PC-9 (cell line): ENCODE measurements at regions not wholly inside any gene's neighbourhood (a gene's known extent, or its start where the extent isn't known, plus 50 kb on each side); places are given as distances from the start of the nearest gene placed in this dataset.

ENCODE experiments used
- BruUV-seq: library from RNA; stranded (reverse); fragments of 400-500 nt; replicated peaks from 2 replicates; lab custom pipeline; 2021; lab: Mats Ljungman, UMichigan
- CTCF ChIA-PET: fragments of 300-600 bp; sonication (Branson Sonifier 250); formaldehyde crosslinking; loops from one replicate; lab custom pipeline; 2022; ENCODE audit warnings: antibody characterized with exemption; lab: Charles Lee
- POLR2A ChIA-PET: fragments of 300-600 bp; sonication (Branson Sonifier 250); formaldehyde crosslinking; loops from one replicate; lab custom pipeline; 2022; ENCODE audit warnings: antibody characterized with exemption; ENCODE audit not compliant: unreplicated experiment; lab: Charles Lee
- DNase-seq, 2 experiments: peaks; one replicate each; pipeline versions ENCODE4 v3.0.0 to v3.0.0-alpha.2; 2015 to 2022; ENCODE audit warnings: mixed read lengths in 1 of 2
- H2AFZ ChIP-seq: fragments of 200-600 bp; sonication (generic); 2 replicates; pipeline ENCODE4 v1.8.1; 2017; ENCODE audit warnings: antibody characterized with exemption
- H3F3A ChIP-seq: fragments of 200-600 bp; sonication (generic); 2 replicates; pipeline ENCODE4 v1.8.1; 2017; ENCODE audit warnings: antibody characterized with exemption, mild to moderate bottlenecking, low read depth; ENCODE audit not compliant: insufficient read depth
- H3K27ac ChIP-seq: fragments of 200-600 bp; sonication (generic); 2 replicates; pipeline ENCODE4 v1.6.1; 2016; ENCODE audit warnings: mixed run types
- H3K27me3 ChIP-seq: fragments of 200-600 bp; sonication (generic); 2 replicates; pipeline ENCODE4 v1.6.1; 2016; ENCODE audit warnings: low read depth, mixed run types; ENCODE audit not compliant: insufficient read depth
- H3K36me3 ChIP-seq: fragments of 200-600 bp; sonication (generic); 2 replicates; pipeline ENCODE4 v1.6.1; 2016; ENCODE audit warnings: low read depth, mixed run types
- H3K4me1 ChIP-seq: fragments of 200-600 bp; sonication (generic); replicated peaks from 2 replicates; pipeline ENCODE4 v1.6.1; 2016; ENCODE audit warnings: mixed run types; ENCODE audit not compliant: insufficient read depth
- H3K4me2 ChIP-seq: fragments of 200-600 bp; sonication (generic); 2 replicates; pipeline ENCODE4 v1.6.1; 2017; ENCODE audit warnings: mixed run types
- H3K4me3 ChIP-seq: fragments of 200-600 bp; sonication (generic); 2 replicates; pipeline ENCODE4 v1.6.1; 2016; ENCODE audit warnings: mixed run types
- H3K79me2 ChIP-seq: fragments of 200-600 bp; sonication (generic); 2 replicates; pipeline ENCODE4 v1.6.1; 2017; ENCODE audit warnings: low read depth, mixed run types
- H3K9me2 ChIP-seq: fragments of 200-600 bp; sonication (generic); 2 replicates; pipeline ENCODE4 v1.8.1; 2017; ENCODE audit warnings: mild to moderate bottlenecking; ENCODE audit not compliant: insufficient read depth
- H3K9me3 ChIP-seq: fragments of 200-600 bp; sonication (generic); 2 replicates; pipeline ENCODE4 v1.8.1; 2016; ENCODE audit warnings: low read depth; ENCODE audit not compliant: insufficient read depth
- H4K20me1 ChIP-seq: fragments of 200-600 bp; sonication (generic); 2 replicates; pipeline ENCODE4 v1.8.1; 2017; ENCODE audit not compliant: insufficient read depth
- EZH2 ChIP-seq: fragments of 200-600 bp; sonication (generic); IDR thresholded peaks from 2 replicates; pipeline ENCODE4 v1.8.0; 2017; ENCODE audit warnings: antibody characterized with exemption, low read depth
- intact Hi-C: fragments of 100-400 bp; cut with micrococcal nuclease; formaldehyde crosslinking; loops from one replicate; pipeline ENCODE4 v1.10.0; 2022; ENCODE audit not compliant: unreplicated experiment
- TF ChIP-seq, protein P1 (sequence below): fragments of 200-600 bp; sonication (generic); conservative IDR thresholded peaks from 2 replicates; pipeline ENCODE4 v1.6.1; 2017; ENCODE audit warnings: mixed run types, antibody characterized with exemption, mild to moderate bottlenecking, moderate library complexity

DNA sequence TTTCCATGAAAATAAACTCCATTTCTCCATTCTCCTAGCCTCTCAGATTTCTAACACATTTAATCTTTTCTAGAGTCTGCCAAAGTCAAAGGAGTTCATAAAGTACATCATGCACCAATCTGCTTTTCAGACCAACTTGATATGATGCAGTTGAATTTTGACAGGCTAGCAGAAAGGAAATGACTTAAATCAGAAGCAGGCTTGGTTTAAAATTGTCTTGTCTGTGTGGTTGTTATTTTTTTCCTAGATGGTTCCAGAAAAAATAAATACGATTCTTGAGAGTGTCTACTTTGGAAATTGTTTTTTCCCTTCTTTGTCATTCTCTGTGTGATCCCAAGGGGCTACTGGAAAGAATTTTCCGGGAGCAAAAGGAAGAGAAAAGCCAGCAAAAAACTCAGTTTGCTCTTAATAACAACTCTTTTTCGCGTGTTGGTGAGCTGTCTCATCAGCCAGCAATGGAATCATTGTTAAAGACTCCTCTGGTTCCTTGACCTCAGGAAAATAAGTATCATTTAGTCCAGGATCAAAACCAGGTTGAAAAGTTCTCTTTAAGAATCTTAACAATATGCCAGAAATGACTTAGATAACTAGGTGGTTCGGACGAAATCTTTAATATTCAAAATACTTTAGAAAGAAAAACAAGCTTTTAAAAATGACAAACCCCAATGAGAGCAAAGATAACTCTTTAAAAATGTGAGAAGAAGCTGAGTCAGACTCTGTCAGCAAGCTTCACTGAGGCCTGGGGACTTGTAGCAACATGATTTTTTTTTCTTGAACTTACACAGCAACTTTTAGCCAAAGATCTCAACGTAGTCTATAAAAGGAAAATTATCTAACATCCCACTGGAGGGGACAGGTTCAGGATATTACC is 49.7 kb upstream of the GAB1 start:
- BruUV-seq, result no TSS peak
- Histone ChIP-seq H2AFZ (peak overlapping the region; percentile 28; the same call in 1 of the 2 replicates), H3K79me2 (no peaks in the 10 kb centered on the region), H3K27me3 (no peaks in the 10 kb centered on the region), H3K9me3 (no peaks in the 10 kb centered on the region), H3K4me3 (no peak overlapping the region), H3F3A (no peaks in the 10 kb centered on the region), H4K20me1 (no peaks in the 10 kb centered on the region), H3K9me2 (no peaks in the 10 kb centered on the region), H3K4me1 (peaks cover 15% of the 10 kb centered on the region), H3K36me3 (no peaks in the 10 kb centered on the region), H3K4me2 (no peak overlapping the region), H3K27ac (peak overlapping the region; percentile 28; the same call in 1 of the 2 replicates)
- ChIA-PET CTCF (no interaction called here), POLR2A (interaction anchor here (0.6 kb wide), 2 partner anchors 272 to 813 kb away, joined by 3 to 6 read pairs; no protein-coding TSS in a partner anchor)
- no peak for DNase-seq
- TF ChIP-seq, protein P1, sequence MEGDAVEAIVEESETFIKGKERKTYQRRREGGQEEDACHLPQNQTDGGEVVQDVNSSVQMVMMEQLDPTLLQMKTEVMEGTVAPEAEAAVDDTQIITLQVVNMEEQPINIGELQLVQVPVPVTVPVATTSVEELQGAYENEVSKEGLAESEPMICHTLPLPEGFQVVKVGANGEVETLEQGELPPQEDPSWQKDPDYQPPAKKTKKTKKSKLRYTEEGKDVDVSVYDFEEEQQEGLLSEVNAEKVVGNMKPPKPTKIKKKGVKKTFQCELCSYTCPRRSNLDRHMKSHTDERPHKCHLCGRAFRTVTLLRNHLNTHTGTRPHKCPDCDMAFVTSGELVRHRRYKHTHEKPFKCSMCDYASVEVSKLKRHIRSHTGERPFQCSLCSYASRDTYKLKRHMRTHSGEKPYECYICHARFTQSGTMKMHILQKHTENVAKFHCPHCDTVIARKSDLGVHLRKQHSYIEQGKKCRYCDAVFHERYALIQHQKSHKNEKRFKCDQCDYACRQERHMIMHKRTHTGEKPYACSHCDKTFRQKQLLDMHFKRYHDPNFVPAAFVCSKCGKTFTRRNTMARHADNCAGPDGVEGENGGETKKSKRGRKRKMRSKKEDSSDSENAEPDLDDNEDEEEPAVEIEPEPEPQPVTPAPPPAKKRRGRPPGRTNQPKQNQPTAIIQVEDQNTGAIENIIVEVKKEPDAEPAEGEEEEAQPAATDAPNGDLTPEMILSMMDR, result no peak
- no peak for TF ChIP-seq EZH2
- intact Hi-C loops, result no loop called here
